ENCODE measurements at regions not wholly inside any gene's neighbourhood (a gene's known extent, or its start where the extent isn't known, plus 50 kb on each side); places are given as distances from the start of the nearest gene placed in this dataset.

- no peak overlapping the region for H3K4me3 ChIP-seq (ENCODE audit: control insufficient read depth in 1 of 2, extremely low read depth in 1 of 2, low read length in 1 of 2)
- Mint-ChIP-seq H3K4me3 (no peak overlapping the region), H3K9me3 (peaks cover 0 to 6% (median 3%) of the 10 kb centered on the region in 3 donors), H3K27ac (no peak overlapping the region), H3K27me3 (peaks cover 4 to 8% of the 10 kb centered on the region in 2 donors), H3K36me3 (peaks cover 7% of the 10 kb centered on the region), H3K4me1 (no peaks in the 10 kb centered on the region)
- WGBS (ENCODE audit: insufficient coverage) = no CpG with 5 or more reads among the region's 2 CpGs
- no peak for DNase-seq
- H3K27ac ChIP-seq (ENCODE audit: low read length) = no peak overlapping the region
- POLR2A ChIA-PET = no interaction called here
- H3K4me1 ChIP-seq (ENCODE audit: control insufficient read depth in 1 of 2, extremely low read depth in 1 of 2, insufficient read depth in 2 of 2, low read length in 2 of 2) = no peaks in the 10 kb centered on the region
- ATAC-seq (replicated peaks in 1 of 4) = no peak
- H3K36me3 ChIP-seq (ENCODE audit: control insufficient read depth in 2 of 2, extremely low read depth in 1 of 2, insufficient read depth in 1 of 2, low read length in 1 of 2) = no peaks in the 10 kb centered on the region
- no peaks in the 10 kb centered on the region for H3K27me3 ChIP-seq (replicated peaks in 1 of 2; ENCODE audit: control insufficient read depth in 2 of 2, extremely low read depth in 1 of 2, insufficient read depth in 2 of 2, low read length in 1 of 2)
- CTCF ChIA-PET = interaction anchor here in 1 of 2 donors (0.9 kb wide), 1 partner anchor 369 kb away, joined by 3 read pairs; the partner anchor contains the start of gene HSPA13
- H3K9me3 ChIP-seq = no peaks in the 10 kb centered on the region
These were observed 205.7 kb upstream of the SAMSN1 start for GRCh38 chr21:14751602-14752344.

- H3K4me3 ChIP-seq (ENCODE audit: control insufficient read depth in 1 of 2, extremely low read depth in 1 of 2, low read length in 1 of 2) = no peak overlapping the region
- H3K4me3 Mint-ChIP-seq = no peak overlapping the region
- peaks cover 0 to 6% (median 3%) of the 10 kb centered on the region in 3 donors for H3K9me3 Mint-ChIP-seq
- no peak overlapping the region for H3K27ac ChIP-seq (ENCODE audit: low read length)
- DNase-seq = no peak
- 100% methylated on average over 1 of the region's 3 CpGs for WGBS (ENCODE audit: insufficient coverage)
- ATAC-seq (replicated peaks in 1 of 4) = no peak
- no peaks in the 10 kb centered on the region for H3K27me3 ChIP-seq (replicated peaks in 1 of 2; ENCODE audit: control insufficient read depth in 2 of 2, extremely low read depth in 1 of 2, insufficient read depth in 2 of 2, low read length in 1 of 2)
- H3K4me1 Mint-ChIP-seq = no peaks in the 10 kb centered on the region
- no peaks in the 10 kb centered on the region for H3K36me3 ChIP-seq (ENCODE audit: control insufficient read depth in 2 of 2, extremely low read depth in 1 of 2, insufficient read depth in 1 of 2, low read length in 1 of 2)
- ChIA-PET CTCF (interaction anchor here in 1 of 2 donors (0.9 kb wide), 1 partner anchor 368 kb away, joined by 3 read pairs; the partner anchor contains the start of gene HSPA13), POLR2A (no interaction called here)
- H3K27ac Mint-ChIP-seq = no peak overlapping the region
- peaks cover 7% of the 10 kb centered on the region for H3K36me3 Mint-ChIP-seq
- no peaks in the 10 kb centered on the region for H3K9me3 ChIP-seq
- peaks cover 4 to 8% of the 10 kb centered on the region in 2 donors for H3K27me3 Mint-ChIP-seq
- no peaks in the 10 kb centered on the region for H3K4me1 ChIP-seq (ENCODE audit: control insufficient read depth in 1 of 2, extremely low read depth in 1 of 2, insufficient read depth in 2 of 2, low read length in 2 of 2)
These were observed 204.9 kb upstream of the SAMSN1 start for GRCh38 chr21:14751011-14751410.

GRCh38 chr21:14750041-14750440, 203.9 kb upstream of the SAMSN1 start:
- H3K27me3 ChIP-seq (replicated peaks in 1 of 2; ENCODE audit: control insufficient read depth in 2 of 2, extremely low read depth in 1 of 2, insufficient read depth in 2 of 2, low read length in 1 of 2) = no peaks in the 10 kb centered on the region
- peaks cover 7% of the 10 kb centered on the region for H3K36me3 Mint-ChIP-seq
- no peak overlapping the region for H3K4me3 Mint-ChIP-seq
- H3K4me1 ChIP-seq (ENCODE audit: control insufficient read depth in 1 of 2, extremely low read depth in 1 of 2, insufficient read depth in 2 of 2, low read length in 2 of 2) = no peaks in the 10 kb centered on the region
- no peaks in the 10 kb centered on the region for H3K36me3 ChIP-seq (ENCODE audit: control insufficient read depth in 2 of 2, extremely low read depth in 1 of 2, insufficient read depth in 1 of 2, low read length in 1 of 2)
- no peak for ATAC-seq (replicated peaks in 1 of 4)
- H3K27me3 Mint-ChIP-seq = peaks cover 4 to 8% of the 10 kb centered on the region in 2 donors
- H3K4me1 Mint-ChIP-seq = no peaks in the 10 kb centered on the region
- H3K27ac ChIP-seq (ENCODE audit: low read length) = no peak overlapping the region
- H3K9me3 Mint-ChIP-seq = peaks cover 0 to 6% (median 3%) of the 10 kb centered on the region in 3 donors
- no peak overlapping the region for H3K4me3 ChIP-seq (ENCODE audit: control insufficient read depth in 1 of 2, extremely low read depth in 1 of 2, low read length in 1 of 2)
- no peak for DNase-seq
- H3K27ac Mint-ChIP-seq = no peak overlapping the region
- CTCF ChIA-PET = interaction anchor here in 1 of 2 donors (0.9 kb wide), 1 partner anchor 350 kb away, joined by 3 read pairs; no protein-coding TSS in a partner anchor
- H3K9me3 ChIP-seq = no peaks in the 10 kb centered on the region
- POLR2A ChIA-PET = no interaction called here

- Histone ChIP-seq H3K36me3 (ENCODE audit: control insufficient read depth in 2 of 2, extremely low read depth in 1 of 2, insufficient read depth in 1 of 2, low read length in 1 of 2) (no peaks in the 10 kb centered on the region), H3K9me3 (no peaks in the 10 kb centered on the region), H3K4me3 (ENCODE audit: control insufficient read depth in 1 of 2, extremely low read depth in 1 of 2, low read length in 1 of 2) (no peak overlapping the region), H3K27ac (ENCODE audit: low read length) (no peak overlapping the region), H3K4me1 (ENCODE audit: control insufficient read depth in 1 of 2, extremely low read depth in 1 of 2, insufficient read depth in 2 of 2, low read length in 2 of 2) (no peaks in the 10 kb centered on the region), H3K27me3 (replicated peaks in 1 of 2; ENCODE audit: control insufficient read depth in 2 of 2, extremely low read depth in 1 of 2, insufficient read depth in 2 of 2, low read length in 1 of 2) (no peaks in the 10 kb centered on the region)
- POLR2A ChIA-PET = no interaction called here
- no peak overlapping the region for H3K27ac Mint-ChIP-seq
- CTCF ChIA-PET = interaction anchor here in 1 of 2 donors (1.2 kb wide), 1 partner anchor 10 kb away, joined by 4 read pairs; no protein-coding TSS in a partner anchor
- H3K36me3 Mint-ChIP-seq = no peaks in the 10 kb centered on the region
- peaks cover 4 to 8% of the 10 kb centered on the region in 2 donors for H3K27me3 Mint-ChIP-seq
- no peak overlapping the region for H3K4me3 Mint-ChIP-seq
- WGBS (ENCODE audit: insufficient coverage) = 100% methylated on average over 1 of the region's 2 CpGs
- no peaks in the 10 kb centered on the region for H3K4me1 Mint-ChIP-seq
- no peak for DNase-seq
- peaks cover 0 to 6% (median 2%) of the 10 kb centered on the region in 3 donors for H3K9me3 Mint-ChIP-seq
- no peak for ATAC-seq (replicated peaks in 1 of 4)
These were observed 202.5 kb upstream of the SAMSN1 start for GRCh38 chr21:14748662-14749061.

GRCh38 chr21:14744368-14744767, 198.3 kb upstream of the SAMSN1 start:
- POLR2A ChIA-PET = no interaction called here
- CTCF ChIA-PET = no interaction called here
- H3K4me3 Mint-ChIP-seq = no peak overlapping the region
- no peaks in the 10 kb centered on the region for H3K4me1 Mint-ChIP-seq
- no peaks in the 10 kb centered on the region for H3K36me3 Mint-ChIP-seq
- no peaks in the 10 kb centered on the region for H3K27me3 ChIP-seq (replicated peaks in 1 of 2; ENCODE audit: control insufficient read depth in 2 of 2, extremely low read depth in 1 of 2, insufficient read depth in 2 of 2, low read length in 1 of 2)
- WGBS (ENCODE audit: insufficient coverage) = no CpG with 5 or more reads among the region's 1 CpG
- no peak overlapping the region for H3K27ac Mint-ChIP-seq
- ATAC-seq (replicated peaks in 1 of 4) = no peak
- no peaks in the 10 kb centered on the region for H3K36me3 ChIP-seq (ENCODE audit: control insufficient read depth in 2 of 2, extremely low read depth in 1 of 2, insufficient read depth in 1 of 2, low read length in 1 of 2)
- no peak overlapping the region for H3K4me3 ChIP-seq (ENCODE audit: control insufficient read depth in 1 of 2, extremely low read depth in 1 of 2, low read length in 1 of 2)
- H3K9me3 ChIP-seq = no peaks in the 10 kb centered on the region
- H3K27ac ChIP-seq (ENCODE audit: low read length) = no peak overlapping the region
- H3K9me3 Mint-ChIP-seq = peaks cover 0 to 8% (median 4%) of the 10 kb centered on the region in 3 donors
- DNase-seq = no peak
- H3K4me1 ChIP-seq (ENCODE audit: control insufficient read depth in 1 of 2, extremely low read depth in 1 of 2, insufficient read depth in 2 of 2, low read length in 2 of 2) = no peaks in the 10 kb centered on the region
- peaks cover 4 to 6% of the 10 kb centered on the region in 2 donors for H3K27me3 Mint-ChIP-seq

- peaks cover 7 to 8% (median 7%) of the 10 kb centered on the region in 3 donors for H3K4me1 Mint-ChIP-seq
- no peak overlapping the region for H3K27ac Mint-ChIP-seq
- H3K4me3 Mint-ChIP-seq = no peak overlapping the region
- Histone ChIP-seq H3K9me3 (no peaks in the 10 kb centered on the region), H3K36me3 (ENCODE audit: control insufficient read depth in 2 of 2, extremely low read depth in 1 of 2, insufficient read depth in 1 of 2, low read length in 1 of 2) (no peaks in the 10 kb centered on the region), H3K4me1 (ENCODE audit: control insufficient read depth in 1 of 2, extremely low read depth in 1 of 2, insufficient read depth in 2 of 2, low read length in 2 of 2) (peaks cover 0 to 2% of the 10 kb centered on the region in 2 experiments), H3K4me3 (ENCODE audit: control insufficient read depth in 1 of 2, extremely low read depth in 1 of 2, low read length in 1 of 2) (no peak overlapping the region), H3K27me3 (replicated peaks in 1 of 2; ENCODE audit: control insufficient read depth in 2 of 2, extremely low read depth in 1 of 2, insufficient read depth in 2 of 2, low read length in 1 of 2) (no peaks in the 10 kb centered on the region), H3K27ac (ENCODE audit: low read length) (no peak overlapping the region)
- no peaks in the 10 kb centered on the region for H3K36me3 Mint-ChIP-seq
- CTCF ChIA-PET = no interaction called here
- ATAC-seq (replicated peaks in 1 of 4) = no peak
- H3K9me3 Mint-ChIP-seq = peaks cover 0 to 8% (median 4%) of the 10 kb centered on the region in 3 donors
- WGBS (ENCODE audit: insufficient coverage) = no CpG with 5 or more reads among the region's 2 CpGs
- H3K27me3 Mint-ChIP-seq = no peaks in the 10 kb centered on the region
- POLR2A ChIA-PET = interaction anchor here in 1 of 2 donors (1.0 kb wide), 1 partner anchor 359 kb away, joined by 3 read pairs; the partner anchor contains the start of gene HSPA13
- DNase-seq = no peak
These were observed 196.0 kb upstream of the SAMSN1 start for GRCh38 chr21:14742119-14742518.
